Femur (tissue), 1 donor: ENCODE measurements at regions not wholly inside any gene's neighbourhood (a gene's known extent, or its start where the extent isn't known, plus 50 kb on each side); places are given as distances from the start of the nearest gene placed in this dataset.

Source experiments
- DNase-seq: peaks from one replicate; pipeline ENCODE4 v3.0.0-alpha.2; 2017

DNA sequence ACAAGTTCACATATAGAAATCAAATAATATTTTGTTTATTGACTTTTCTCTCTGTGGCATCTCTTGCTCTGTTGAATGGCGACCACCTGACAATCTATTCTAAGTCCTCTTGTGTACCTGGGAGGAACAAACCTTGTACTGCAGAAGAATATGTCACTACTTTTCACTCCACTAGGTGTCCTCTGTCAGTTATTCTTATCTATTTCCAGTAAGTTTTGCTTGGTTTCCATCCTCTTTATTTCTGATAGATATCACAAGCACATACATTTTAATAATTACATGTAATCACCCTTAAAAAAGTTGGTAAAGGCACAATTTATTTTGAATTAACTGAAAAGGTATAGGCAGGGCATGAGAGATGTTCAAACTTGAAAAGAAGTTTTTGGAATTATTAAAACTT is 238.4 kb downstream of the SNCA start:
- no peak for DNase-seq

DNA sequence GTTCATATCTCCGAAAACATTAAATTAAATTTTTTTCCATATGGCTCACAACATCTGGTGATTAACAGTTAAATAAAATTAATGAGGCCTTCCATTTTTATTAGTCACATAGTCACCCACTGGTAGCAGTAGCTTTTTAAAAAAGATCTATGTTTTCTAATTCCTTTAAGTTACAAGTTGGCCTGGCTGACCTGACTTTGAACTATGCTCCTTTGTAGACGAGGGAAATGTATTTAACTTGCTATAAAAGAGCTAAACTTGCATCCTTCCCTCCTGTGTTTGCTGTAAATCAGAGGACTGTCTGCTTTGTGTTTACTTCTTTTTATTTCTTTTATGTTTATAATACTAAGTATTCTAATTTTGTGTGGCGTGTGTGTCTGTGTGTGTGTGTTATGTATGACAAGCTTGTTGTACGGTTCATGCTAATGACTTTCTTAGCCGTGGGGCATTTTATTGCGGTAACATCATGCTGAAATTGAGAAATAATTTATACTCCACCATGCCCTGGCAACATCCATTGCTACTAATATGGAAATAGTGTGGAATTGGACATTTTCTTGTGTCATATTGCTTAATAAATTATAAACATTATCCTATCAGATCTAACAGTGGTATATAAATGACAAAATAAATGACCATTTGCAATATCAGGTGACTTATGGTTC is 241.7 kb downstream of the SNCA start:
- DNase-seq, result no peak

DNA sequence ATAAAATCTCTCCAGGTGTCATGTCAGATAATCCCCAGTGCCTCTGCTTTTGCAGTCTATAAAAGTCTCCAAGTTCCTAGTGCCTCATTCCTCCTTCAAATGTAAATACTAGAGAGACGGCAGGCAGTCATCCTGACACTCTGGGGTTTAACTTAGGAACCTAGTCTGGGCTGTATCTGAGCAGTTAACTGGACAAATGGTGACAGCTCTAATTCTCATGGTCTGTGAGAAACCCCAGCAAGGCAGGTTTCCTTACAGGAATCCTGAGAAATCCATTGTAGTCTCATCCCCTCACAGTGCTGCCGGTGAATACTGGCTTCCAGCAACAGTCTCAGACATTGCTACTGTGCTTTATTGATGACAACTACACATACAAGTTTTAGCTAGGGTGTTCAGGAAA is 246.8 kb downstream of the SNCA start:
- no peak for DNase-seq

DNA sequence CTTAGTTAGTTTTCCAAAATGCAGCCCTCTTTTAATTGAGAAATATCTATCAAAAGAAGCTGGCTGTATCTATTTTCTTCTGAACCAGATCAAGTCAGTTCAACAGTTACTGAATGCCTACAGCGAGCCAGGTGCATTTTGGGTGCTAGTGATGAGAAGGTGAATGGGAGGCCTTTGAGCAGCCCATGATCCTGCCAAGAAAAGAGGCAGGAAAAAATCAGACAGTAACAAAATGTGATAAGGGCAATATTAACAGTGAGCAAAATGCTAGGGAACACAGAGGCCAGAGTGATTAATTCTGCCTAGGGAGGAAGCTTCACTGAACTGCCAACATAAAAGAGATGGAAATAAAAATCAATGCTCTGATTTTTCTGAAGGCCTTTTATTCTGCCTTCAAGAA is 248.5 kb downstream of the SNCA start:
- no peak for DNase-seq

DNA sequence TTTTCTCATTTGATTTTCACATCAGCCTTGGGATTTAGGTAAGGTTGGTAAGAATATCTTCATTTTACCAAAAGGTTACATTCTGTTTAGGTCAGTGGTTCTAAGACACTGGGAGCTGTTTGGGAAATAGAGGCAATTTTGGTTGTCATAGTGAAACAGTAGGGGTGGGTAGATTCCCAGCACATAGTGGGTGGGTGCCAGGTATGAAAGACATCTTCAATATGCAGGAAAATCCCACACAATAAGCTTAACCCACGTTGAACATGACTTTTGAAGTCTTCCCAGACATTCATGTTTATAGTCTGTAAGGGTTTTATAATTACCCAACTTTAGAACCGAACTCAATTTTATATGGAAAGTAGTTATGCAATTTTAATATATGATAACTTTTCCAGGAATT is 249.6 kb downstream of the SNCA start:
- no peak for DNase-seq

DNA sequence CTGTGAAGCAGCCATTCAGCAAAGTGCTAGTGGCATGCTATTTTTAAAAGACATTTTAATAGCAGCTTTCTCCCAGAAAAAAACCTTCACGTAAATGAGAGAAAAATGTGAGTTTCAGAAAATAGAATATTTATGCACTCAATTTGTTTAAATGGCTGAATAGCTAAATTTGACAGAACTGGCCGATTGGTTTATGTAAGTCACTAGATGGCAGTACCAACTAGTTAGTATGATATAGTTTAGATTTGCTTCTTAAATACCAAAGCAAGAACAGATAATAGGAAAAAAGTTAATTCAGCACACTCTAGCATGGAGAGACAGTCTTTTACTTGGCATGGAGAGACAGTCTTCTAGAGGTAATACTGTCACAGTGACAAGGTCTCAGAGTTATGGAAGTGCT is 250.1 kb downstream of the SNCA start:
- DNase-seq, result no peak

DNA sequence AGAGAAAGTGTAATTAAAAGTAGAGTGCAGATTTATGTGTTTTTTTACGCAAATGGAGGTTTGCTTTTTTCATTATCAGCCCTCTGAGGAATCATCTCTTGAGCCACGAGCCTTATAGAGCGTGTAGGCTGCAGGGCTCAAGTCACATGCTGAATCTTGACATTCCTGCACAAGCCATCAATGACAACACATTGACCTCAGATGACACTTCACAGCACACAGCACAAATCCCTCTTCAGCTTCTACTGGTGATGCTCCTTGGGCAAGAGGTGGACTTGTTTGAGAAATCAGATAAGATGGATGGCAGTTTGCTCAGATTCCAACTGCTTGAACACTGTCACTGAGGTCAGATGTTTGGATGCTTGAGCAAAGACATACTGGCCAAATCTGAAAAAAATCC is 250.6 kb downstream of the SNCA start:
- DNase-seq, result no peak

DNA sequence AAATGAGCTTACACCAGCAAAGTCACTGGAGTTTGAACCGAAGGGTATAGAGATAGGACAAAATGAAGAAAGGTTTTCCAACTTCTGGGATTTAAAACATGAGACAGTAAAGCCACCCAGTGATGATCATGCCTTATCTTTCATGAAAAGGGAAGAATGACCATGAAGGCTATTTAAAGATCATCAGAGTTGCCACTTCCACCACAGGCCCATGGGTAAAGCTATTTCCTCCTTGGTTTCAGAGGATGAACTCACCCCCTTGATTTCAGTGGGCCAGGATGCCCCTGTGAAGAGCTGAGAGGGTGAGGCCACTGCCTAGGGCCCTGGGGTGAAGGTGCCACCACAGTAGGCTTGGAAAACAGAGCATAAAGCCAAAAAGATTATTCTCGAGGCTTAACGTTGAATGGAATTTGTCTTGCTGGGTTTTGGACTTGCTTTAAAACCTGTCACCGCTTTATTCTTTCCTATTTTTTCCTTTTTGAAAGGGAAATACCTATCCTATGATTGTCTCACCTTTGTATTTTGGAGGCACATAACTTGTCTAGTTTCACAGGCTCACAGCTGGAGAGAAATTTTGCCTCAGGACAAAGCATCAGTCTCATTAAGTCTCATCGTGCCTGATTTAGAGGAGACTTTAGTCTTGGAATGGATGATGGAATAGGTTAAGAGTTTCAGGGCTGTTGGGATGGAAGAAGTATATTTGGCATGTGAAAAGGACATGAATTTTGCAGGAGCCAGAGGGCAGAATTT is 254.0 kb downstream of the SNCA start:
- no peak for DNase-seq

DNA sequence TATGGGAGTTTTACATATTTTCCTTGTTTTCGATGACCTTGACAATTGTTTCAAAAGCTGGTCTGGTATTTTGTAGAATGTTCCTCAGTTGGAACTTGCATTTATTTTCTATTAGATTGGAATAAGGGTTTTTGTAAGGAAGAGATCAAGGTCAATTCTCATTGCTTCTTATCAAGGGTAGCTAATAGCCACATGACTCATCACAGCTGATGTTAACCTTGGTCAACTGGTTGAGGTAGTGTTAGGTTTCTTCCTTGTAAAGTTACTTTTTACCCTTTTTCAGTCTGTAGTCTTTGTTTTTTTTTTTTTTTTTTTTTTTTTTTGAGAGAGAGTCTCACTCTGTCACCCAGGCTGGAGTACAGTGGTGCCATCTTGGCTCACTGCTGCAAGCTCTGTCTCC is 257.2 kb downstream of the SNCA start:
- DNase-seq, result no peak

DNA sequence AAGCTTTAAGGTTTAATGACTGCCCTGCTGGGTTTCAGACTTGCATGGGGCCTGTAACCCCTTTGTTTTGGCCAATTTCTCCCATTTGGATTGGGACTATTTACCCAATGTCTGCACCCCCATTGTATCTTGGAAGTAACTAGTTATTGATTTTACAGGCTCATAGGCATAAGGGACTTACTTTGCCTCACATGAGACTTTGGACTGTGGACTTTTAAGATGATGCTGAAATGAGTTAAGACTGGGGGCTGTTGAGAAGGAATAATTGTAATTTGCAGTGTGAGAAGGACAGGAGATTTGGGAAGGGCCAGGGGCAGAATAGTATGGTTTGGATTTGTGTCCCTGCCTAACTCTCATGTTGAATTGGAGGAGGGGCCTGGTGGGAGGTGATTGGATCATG is 260.7 kb downstream of the SNCA start:
- no peak for DNase-seq

DNA sequence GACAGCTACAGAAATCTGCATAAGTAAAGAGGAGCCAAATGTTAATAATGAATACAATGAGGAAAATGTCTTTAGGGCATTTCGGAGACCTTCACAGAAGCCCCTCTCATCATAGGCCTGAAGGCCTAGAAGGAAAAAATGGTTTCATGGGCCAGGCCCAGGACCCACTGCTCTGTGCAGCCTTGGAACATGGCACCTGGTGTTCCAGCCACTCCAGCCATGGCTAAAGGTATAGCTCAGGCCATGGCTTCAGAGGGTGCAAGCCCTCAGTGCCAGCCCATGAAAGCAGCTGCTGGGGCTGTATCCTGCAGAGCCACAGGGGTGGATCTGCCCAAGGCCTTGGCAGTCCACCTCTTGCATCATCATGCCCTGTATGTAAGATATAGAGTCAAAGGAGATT is 261.1 kb downstream of the SNCA start:
- DNase-seq, result no peak

DNA sequence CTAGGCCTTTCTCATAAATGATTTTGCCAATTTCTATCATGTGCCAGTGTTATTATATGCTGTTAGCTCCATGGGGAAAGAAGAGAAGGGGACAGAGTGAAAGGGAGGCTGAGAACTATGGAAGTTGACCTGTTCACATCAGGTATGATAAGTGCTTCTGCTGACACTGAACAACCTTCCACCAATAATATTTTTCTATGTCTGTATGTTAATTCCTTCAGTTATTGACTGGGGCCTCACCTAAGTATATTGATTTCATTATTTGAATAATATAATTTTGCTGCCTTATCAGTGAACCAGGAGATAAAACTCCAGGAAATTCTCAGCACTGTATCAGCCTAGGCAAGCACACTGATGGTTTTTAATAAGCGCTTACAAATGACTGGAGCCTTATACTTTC is 262.8 kb downstream of the SNCA start:
- DNase-seq, result no peak

DNA sequence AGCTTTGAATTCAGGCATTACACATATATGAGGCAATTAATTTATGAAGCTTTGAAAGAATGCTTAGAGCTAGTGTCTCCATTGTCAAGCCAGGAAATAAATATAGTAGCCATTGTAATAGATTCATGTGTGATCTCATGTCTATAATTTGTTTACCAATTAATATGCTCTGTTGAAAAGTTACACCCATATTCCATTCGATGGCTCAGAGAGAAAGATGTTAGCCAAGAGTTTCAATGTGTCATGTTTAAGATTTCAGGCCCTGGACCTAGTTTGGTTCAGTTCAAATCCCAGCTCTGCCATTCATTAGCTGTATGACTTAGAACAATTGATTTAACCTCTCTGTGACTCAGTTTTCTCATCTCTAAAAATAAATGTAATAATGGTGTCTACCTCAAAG is 263.3 kb downstream of the SNCA start:
- DNase-seq, result no peak

DNA sequence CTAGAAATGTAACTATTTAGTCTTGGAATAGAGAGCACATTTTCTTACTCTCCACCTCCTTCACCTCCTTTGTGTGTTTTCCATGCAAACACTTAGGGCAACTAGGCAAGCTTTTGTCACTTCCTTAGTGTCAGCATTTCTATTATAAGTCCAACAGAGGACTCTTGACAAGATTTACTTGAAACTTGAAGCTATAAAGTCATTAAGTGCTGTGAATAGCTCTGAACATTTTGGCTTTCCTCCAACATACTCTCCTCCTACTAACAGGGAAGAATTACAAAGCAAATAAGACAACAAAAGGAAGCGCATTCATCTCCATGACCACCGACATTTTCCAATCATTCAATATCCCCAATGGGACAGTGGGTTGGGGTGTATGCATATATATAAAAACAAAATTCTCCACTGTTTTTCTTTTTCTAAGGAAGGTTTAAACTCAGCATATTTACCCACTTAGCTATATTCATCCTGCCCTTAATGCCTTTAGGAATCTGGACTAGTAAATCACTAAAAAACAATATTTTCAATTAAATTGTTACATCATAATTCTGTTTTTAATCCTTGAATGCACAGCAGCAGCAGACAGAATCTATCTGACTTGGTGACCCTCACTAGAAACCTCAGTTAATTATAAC is 264.6 kb downstream of the SNCA start:
- DNase-seq, result peak; percentile 18

DNA sequence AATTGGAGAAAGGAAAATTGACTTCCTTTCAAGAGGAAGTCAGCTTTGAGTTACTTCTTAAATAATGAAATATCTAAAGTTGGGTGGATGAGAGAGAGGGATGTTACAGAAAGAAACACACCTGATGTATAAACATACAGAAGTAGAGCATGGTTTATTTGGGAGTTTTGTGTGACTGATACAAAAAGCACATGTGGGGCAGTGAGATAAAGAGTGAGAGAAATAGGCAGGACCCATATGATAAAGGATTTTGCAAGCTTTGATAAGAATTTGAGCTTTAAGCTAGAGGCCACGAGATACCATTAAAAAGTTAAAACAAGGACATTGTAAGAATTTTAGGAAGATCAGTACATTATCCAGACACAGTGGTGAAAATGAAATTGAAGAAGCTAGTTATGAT is 263.3 kb upstream of the GPRIN3 start:
- DNase-seq, result no peak

DNA sequence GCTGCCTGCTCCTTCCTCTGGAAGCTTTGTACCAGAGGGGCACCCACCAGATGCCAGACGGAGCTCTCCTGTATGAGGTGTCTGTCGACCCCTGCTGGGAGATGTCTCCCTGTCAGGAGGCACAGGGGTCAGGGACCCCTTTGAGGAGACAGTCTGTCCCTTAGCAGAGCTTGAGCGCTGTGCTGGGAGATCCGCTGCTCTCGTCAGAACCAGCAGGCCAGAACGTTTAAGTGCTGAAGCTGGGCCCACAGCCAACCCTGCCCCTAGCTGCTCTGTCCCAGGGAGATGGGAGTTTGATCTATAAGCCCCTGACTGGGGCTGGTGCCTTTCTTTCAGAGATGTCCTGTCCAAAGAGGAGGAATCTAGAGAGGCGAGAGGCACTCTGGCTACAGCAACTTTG is 260.3 kb upstream of the GPRIN3 start:
- no peak for DNase-seq

DNA sequence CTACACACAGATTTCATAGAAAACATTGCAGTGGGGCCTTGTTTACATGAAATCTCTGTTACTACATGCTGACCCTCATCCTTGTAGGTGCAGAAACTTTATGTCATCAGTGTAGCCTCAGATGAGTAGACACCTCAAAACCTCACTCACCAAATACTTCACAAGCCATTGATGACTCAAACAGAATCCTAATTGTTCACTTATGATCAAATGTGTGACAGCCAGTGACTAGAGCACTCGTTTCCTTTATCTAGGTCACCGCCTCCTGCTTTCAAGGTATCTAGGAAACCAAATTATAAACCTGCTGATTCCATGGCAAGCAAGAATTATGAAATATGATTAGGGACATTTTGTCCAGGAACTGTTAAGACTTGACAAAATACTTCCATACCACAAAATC is 255.8 kb upstream of the GPRIN3 start:
- no peak for DNase-seq

DNA sequence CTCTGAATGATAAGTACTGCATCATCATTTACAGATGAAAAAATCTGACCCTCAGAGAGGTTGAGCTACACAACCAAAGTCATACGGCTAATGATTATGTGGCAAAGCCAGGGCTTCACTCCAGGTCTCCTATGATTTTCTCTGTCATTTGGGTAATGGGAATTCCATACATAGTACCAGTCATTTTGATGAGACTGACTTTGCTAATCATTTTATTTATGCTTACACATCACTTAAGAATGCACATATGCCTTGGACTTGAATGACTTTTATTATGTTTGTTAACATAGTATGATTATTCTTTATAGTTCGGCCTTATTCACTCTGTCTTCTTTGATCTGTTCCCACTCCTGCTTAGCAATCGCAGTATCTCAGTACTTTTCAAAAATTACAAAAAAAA is 255.1 kb upstream of the GPRIN3 start:
- DNase-seq, result no peak

DNA sequence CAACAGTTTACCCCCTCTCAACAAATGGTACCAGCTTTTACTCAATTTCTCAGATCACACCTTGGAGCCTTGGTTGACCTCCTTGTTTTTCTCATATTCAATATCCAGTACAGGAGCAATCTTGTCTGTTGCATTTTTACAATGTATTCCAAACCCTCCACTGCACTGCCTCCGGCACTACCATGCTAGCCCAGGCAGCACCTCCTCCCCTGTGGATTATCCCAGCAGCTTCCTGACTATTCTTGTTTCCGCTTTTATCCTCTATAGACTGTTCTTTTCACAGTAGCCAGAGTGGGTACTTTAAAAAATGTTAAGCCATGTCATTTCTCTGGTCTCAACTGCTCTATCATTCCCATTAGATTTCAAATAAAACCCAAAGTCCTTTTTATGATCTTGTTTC is 253.4 kb upstream of the GPRIN3 start:
- DNase-seq, result no peak

DNA sequence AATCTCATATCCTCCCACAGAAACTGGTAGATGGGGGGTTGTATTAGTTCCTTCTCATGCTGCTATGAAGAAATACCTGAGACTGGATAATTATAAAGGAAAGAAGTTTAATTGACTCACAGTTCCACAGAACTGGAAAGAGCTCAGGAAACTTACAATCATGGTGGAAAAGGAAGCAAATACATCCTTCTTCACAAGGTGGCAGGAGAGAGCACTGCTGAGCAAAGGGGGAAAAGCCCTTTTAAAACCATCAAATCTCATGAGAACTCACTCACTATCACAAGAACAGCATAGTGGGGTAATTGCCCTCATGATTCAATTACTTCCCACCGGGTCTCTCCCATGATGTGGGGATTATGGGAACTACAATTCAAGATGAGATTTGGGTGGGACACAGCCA is 250.5 kb upstream of the GPRIN3 start:
- no peak for DNase-seq

DNA sequence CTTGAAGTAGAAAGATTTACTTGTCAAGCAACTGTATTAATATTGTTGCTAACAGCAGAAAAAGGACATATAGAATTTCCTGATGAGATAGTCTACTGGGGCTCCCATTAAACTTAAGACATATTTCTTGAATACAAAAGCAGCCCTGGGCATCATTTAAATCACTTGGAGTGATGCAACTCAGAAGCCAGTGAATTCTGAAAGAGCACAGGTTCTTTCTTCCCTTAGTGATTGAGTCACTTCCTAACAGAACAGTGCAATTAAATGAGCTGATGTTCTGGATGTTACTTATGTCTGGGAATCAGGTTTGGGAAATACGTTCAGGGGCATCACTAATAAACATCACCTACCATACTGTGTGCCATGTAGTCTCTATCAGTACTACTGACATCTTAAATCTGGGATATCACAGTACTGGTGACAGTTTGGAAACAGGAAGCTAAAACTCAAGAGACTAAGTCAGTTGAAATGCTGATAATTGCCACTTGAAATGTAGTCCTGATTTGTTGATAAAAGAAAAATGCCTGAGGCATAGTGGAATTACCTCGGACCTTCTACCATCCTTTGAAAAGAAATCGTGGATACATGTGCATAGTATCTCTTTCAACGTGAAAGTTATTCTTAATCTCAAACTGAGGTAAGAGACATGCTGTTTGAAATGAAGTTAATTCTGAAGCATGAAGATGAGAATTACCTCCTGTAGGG is 249.2 kb upstream of the GPRIN3 start:
- no peak for DNase-seq

DNA sequence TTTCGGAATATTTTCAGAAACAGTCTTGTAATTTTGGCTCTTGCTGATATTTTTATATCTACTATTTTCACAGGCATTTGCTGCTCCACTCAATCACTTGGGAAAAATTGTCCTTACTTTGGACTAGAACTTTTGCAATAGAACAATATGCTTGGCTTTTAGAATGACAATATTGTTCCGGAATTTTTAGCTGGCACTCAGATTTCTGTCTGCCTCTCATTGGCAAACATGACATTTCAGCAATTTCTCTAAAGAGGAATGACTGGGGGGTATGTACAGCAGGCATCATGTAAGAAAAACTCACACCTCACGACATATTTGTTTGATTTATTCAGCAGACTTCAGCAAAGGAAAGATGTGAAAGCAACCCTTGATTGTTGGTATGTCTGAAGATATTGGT is 243.6 kb upstream of the GPRIN3 start:
- no peak for DNase-seq

DNA sequence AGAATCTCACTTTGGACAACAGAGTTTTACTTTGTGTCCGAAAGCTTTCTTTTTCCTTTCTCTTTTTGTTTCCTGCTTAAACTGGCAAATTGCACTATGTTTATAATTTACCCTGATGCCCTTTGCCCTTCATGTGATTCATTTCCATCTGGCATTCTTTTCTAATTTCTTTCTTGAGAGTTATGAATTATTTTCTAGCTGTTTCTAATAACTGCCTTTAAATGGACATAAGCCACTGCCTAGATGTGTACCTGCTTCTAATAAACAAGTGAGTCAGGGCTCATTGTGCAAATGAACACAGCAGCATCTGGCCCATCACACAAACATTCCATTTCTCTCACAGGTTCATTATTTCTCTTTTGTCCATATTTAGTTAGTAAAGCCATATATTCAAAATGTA is 242.3 kb upstream of the GPRIN3 start:
- no peak for DNase-seq

DNA sequence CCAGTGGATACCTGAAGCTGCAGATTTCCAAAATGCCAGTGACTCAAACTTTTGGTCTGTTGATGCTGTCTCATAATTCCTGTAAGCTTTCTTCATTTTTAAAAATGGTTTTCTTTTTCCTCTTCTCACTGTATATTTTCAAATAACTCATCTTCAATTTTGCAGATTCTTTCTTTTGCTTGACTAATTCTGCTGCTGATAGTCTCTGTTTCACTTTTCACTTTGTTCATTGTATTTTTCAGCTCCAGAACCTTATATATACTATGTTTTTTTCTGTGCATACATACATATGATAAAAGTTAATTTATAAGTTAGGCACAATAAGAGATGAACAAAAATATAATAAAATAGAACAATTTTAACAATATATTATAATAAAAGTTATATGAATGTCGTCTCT is 237.7 kb upstream of the GPRIN3 start:
- no peak for DNase-seq
